NCI-H69 (cell line): ENCODE measurements at regions not wholly inside any gene's neighbourhood (a gene's known extent, or its start where the extent isn't known, plus 50 kb on each side); places are given as distances from the start of the nearest gene placed in this dataset.

Experiments used
- DNase-seq: peaks from one replicate; lab custom pipeline; 2025; lab: John Stamatoyannopoulos, UW

DNA sequence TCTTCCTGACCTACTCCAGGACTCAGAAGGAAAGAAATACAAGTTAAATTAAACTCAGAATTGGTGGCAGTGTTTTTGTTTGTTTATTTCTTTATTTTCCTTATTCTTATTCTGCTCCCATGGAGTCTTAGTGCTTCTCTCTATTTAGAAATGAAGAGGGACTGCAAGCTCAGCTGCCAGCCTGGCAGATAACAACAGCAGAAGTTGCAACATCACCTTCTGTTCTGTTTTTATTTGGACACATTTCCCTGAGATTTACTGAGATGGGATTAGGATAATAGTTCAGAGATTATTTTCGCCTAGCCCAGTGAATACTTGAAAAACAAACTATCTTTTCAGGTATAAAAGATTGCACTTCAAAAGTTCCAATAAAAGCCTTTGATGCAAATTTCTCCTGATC is 70.4 kb upstream of the DTNA start:
- DNase-seq = no peak

DNA sequence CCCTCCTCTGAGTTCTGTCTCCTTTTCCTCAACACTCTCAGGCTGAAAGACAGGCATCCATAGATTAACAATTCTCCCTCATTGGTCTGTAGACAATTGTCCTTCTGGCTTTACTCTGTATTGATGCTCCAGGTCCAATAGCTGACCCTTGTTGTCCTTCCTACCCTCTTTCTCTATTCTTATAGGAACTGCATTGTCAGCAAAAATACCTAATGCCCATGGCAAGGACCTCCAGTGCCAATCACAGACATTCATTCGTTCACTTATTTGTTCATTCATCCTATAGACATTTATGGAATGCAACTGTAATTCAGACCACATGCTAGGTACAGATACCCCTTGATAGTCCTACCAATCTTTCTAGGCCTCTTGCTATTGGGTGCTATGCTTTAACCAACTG is 69.8 kb upstream of the DTNA start:
- no peak for DNase-seq

DNA sequence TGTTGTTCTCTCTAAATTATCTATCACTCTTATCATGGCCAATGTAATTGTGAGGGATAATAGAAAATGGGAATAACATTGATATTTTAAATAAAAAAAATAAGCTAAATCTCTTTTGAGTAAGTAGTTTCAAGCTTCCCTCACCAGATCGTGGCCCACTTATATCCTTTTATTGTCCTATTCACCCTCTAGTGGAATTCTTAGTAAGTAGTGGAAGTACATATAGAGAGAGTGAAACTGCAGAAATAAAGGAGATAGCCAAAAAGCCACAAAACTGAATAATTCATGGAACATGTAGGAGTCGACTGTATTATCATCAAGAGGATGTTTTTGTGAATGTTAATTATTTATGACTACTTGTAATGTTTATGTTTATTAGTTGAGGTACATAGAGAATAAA is 66.1 kb upstream of the DTNA start:
- peak; percentile 63 for DNase-seq

DNA sequence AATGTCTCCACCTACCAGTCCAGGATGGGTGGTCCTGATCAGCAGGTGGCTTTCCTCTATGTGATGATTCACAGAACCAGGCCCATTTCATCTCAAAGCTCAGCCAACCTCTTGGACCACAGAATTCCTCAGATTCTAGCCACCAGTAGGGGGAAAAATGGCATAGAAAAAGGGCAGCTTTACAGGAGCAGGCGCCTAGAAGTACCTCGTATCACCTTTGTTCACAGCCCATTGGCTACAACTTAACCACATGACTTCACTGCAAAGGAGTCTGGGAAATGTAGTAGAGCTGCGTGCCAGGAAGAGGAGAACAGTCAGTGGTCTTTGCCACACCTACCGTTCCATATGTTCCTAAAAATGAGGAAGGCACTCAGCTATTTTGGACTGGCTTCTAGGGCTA is 62.8 kb upstream of the DTNA start:
- DNase-seq = peak; percentile 53

DNA sequence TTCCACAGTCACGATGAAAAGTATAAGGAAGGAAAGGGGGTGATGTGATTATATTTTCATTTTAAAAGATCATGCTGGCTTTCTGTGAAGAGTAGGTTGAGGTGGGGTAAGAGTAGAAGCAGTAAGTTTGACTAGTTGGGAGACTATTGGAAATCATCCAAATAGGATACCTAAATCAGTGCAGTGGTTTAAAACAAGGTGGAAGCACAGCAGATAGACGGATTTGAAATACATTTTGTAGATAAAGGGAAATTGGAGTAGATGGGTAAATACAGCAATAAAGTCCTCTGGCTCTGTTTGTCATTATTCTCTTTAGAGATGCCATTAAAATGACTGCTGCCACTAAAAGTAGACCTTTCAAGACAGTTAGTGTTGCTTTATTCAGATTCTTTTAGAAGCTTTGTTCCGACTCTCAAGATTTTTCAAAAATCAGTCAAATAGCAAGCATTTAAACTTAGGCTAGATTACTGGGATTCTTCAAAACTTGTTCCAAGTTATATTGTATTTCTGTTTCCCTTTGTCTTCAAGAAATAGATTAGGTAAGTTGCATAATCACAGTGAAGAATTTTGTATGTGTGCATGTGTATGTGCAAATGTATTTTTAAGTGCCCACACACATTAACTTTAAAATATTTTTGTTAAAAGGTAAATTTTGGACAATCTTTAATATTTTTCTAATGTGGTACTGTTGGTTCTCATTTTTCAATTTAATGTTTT is 61.7 kb upstream of the DTNA start:
- no peak for DNase-seq

DNA sequence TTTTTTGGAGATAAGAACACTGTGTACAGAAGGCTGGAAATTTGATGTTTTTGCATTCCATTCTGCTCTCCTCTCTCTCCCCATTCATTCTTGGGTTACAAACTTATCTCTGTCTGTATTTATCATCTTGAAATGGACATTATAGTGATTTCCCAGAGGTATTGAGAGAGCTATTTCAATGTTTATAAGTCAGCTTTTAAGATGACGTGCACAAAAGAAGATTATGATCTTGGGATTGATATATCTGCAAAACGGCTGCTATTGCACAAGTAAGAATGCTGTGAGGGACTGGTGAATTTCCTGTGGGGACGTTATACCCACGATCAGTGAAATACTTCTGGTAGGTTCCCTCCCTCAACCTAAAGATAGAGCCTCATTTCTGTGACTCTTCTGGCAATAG is 61.0 kb upstream of the DTNA start:
- no peak for DNase-seq

DNA sequence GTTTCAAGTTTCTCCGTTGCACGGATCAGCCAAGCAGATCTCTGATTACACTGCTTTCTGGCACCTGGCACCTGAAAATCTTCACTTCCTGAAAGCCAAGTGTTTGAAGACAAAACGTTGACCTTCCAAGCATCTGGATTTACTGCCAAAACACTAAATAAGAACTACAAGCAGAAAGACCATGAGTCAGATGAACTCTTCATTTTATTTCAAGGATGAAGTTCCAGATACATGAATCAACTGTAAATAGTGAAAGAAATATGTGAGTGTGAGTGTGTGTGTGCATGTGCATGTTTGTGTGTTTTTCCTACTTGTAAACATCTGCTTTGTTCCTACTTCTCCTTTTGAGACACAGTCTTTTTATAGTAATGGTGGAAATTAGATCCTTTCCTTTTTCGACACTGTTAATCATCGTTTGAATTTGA is 60.0 kb upstream of the DTNA start:
- DNase-seq = peak; percentile 39

DNA sequence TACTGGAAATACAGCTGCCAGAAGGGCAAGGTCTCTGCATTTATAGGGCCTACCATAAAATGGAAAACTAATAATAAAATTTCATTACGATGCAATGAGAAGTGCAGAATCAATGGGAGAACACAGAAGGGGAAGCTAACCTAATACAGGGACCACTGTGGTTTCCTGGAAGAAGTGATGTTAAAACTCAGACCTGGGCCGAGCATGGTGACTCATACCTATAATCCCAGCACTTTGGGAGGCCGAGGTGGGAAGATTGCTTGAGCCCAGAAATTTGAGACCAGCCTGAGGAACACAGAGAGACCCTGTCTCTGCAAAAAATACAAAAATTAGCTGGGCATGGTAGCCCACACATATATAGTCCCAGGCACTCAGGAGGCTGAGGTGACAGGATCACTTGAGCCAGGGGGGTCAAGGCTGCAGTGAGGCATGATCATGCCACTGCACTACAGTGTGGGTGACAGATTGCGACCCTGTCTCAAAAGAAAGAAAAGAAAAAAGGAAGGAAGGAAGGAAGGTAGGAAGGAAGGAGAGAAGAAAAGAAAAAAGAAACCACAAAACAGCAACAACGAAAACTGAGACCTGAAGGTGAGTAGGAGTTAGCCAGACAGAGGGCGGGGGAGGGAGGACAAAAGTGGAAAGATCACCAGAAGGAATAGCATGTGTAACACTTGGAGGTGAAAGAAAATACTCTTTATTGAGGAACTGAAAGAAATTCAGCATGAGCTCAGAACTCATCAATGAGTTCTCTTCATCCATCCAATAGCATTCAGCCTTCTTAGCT is 58.3 kb upstream of the DTNA start:
- no peak for DNase-seq

DNA sequence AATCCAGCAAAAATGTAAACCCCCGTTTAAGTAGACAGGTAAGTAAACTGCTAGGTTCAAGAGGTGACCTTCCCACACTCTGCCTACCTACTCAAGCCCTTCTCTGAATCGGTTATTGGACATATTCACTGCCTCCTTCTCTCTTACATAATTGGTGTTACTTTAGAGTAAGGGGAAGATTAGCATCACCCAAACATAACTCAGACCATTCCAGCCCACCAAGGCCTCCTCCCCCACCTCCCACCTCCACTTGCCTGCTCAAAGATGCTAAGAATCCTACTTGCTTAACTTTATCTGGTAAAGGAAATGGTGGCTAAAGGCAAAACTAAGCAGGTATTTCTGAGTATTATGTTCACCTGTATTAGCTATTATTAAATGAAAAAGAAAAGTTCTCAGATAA is 55.0 kb upstream of the DTNA start:
- DNase-seq = no peak

DNA sequence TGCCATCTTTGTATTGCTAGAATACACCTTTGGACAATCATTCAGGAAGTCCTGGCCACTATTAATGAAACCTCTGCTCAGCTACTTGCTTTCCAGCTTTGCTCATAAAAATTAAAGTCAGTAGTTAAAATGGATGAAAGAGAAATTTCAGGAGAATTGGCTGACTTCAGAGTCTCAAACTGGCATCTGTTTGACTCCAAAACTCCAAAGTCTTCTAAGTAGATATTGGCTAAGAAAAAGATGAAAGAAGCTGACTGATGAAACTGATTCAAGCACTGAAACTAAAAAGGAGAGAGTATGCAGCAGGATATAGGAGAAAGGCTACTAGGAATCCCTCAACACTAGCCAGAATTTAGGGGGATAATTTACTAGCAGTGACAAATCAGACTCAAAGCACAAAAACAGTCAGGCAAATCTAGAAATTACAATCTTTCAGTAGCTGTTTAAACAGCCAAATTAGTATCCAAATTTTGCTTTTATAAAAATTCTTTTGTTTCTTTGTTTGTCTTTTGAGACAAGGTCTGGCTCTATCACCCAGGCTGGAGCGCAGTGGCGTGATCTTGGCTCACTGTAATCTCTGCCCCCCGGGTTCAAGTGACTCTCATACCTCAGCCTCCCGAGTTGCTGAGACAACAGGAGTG is 52.1 kb upstream of the DTNA start:
- peak; percentile 61 for DNase-seq

DNA sequence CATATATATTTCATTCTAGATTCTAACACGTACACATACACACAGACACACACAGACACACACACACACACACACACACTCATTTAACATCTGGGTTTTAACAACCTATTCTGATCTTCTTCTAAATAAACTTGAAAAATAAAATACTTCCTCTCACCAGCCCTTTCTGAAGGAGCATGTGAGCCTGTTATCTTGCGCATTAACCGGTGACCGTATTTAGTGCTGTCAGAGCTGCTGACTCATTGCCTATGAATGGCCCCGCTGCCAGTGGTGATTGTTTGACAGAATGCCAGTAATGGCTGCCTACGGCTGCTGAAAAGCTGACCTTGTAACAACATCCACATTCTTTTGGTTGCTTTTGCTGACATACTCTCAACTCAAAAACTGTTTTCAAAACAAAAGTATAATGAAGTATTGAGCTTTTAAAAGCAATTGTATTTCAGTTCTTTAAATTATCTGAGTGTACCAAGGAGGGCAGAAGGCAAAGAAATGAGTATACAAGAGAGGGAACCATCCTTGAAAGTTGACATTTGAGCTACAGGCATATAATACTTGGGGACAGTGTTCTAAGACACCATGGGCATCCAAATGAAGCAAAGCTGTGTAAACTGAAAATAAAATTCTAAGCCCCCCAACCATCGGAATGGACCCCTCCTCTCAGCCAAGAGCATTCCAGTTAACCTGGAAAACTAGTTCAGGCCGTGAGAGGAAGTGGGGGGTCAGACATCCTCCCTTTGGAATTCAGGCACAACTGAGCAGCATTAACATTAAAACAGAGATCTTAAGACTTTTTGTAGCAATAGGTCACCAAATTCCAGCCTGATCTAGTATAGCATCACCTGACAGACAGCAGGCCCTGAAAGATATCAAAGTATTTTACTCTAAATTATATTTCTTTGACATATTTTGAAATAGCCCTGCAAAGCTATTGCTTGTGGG is 50.2 kb upstream of the DTNA start:
- DNase-seq = peak; percentile 95
